Stomach (tissue), 4 donors: ENCODE measurements at regions not wholly inside any gene's neighbourhood (a gene's known extent, or its start where the extent isn't known, plus 50 kb on each side); places are given as distances from the start of the nearest gene placed in this dataset.

Source experiments
- EP300 ChIP-seq: sonication (generic); formaldehyde crosslinking; IDR thresholded peaks from one replicate; pipeline ENCODE4 v1.6.1; 2017; ENCODE audit warnings: antibody characterized with exemption
- POLR2A ChIP-seq, 4 donors: fragments of 450-650 bp; IDR thresholded peaks; one replicate each; pipeline ENCODE4 v1.6.1; 2016; ENCODE audit warnings: antibody characterized with exemption in 4 of 4, control low read depth in 2 of 4, mild to moderate bottlenecking in 1 of 4, moderate library complexity in 1 of 4
- POLR2AphosphoS5 ChIP-seq, 3 donors: sonication (generic); formaldehyde crosslinking; IDR thresholded peaks; one replicate each; pipeline ENCODE4 v1.6.1; 2016; ENCODE audit warnings: antibody characterized with exemption in 3 of 3
- TF ChIP-seq, protein P1 (sequence below), 7 experiments: fragments of 450-650 bp in 4 of 7; fragments of 200-600 bp in 3 of 7; sonication (generic) in 3 of 7; IDR thresholded peaks; one replicate each; pipeline ENCODE4 v1.5.1; 2016 to 2019; ENCODE audit warnings: antibody characterized with exemption in 7 of 7, control low read depth in 2 of 7, mild to moderate bottlenecking in 1 of 7

DNA sequence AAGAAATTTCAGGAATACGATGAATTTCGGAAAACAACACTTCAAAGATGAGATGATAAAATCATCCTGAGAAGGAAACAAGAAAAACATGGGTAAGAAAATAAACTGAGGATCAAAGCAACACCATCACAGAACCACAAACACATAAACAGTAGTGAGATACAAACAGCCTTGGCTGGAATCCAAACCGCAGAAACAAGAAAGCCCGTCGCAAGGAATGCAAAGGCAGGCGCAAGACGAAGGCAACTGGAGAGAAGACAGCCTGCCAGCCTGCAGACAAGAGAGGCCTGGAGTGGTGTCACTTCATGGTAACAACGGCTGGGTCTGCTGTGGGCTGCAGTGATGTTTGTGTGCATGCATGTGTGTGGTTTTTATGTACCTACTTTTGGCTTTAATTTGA is 61.8 kb upstream of the DRGX start:
- TF ChIP-seq, protein P1, sequence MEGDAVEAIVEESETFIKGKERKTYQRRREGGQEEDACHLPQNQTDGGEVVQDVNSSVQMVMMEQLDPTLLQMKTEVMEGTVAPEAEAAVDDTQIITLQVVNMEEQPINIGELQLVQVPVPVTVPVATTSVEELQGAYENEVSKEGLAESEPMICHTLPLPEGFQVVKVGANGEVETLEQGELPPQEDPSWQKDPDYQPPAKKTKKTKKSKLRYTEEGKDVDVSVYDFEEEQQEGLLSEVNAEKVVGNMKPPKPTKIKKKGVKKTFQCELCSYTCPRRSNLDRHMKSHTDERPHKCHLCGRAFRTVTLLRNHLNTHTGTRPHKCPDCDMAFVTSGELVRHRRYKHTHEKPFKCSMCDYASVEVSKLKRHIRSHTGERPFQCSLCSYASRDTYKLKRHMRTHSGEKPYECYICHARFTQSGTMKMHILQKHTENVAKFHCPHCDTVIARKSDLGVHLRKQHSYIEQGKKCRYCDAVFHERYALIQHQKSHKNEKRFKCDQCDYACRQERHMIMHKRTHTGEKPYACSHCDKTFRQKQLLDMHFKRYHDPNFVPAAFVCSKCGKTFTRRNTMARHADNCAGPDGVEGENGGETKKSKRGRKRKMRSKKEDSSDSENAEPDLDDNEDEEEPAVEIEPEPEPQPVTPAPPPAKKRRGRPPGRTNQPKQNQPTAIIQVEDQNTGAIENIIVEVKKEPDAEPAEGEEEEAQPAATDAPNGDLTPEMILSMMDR (IDR thresholded peaks at IDR 0.05), result no peak
- TF ChIP-seq POLR2A (IDR thresholded peaks at IDR 0.05) (no peak), POLR2AphosphoS5 (IDR thresholded peaks at IDR 0.05) (no peak), EP300 (no peak)
